Upper lobe of left lung (tissue), 6 donors: ENCODE measurements at regions not wholly inside any gene's neighbourhood (a gene's known extent, or its start where the extent isn't known, plus 50 kb on each side); places are given as distances from the start of the nearest gene placed in this dataset.

Source experiments
- ATAC-seq, 2 donors: fragments of 200-7000 bp; cut with Tn5 transposase; one replicate each; pipeline ENCODE4 v1.9.1; 2022; ENCODE audit warnings: mild to moderate bottlenecking in 2 of 2, moderate library complexity in 2 of 2; ENCODE audit not compliant: low FRiP score in 2 of 2
- DNase-seq, 2 donors: peaks; one replicate each; pipeline ENCODE4 v3.0.0-alpha.2; 2019 to 2020
- H3K27ac ChIP-seq, 4 donors: fragments of 200-600 bp; sonication (generic); one replicate each; pipeline ENCODE4 v1.5.1; 2016 to 2019
- H3K27me3 ChIP-seq, 4 donors: fragments of 200-600 bp; sonication (generic); one replicate each; pipeline ENCODE4 v1.5.1; 2017 to 2019
- H3K36me3 ChIP-seq, 4 donors: fragments of 200-600 bp; sonication (generic); one replicate each; pipeline ENCODE4 v1.5.1; 2016 to 2019
- H3K4me1 ChIP-seq, 4 donors: fragments of 200-600 bp; sonication (generic); one replicate each; pipeline ENCODE4 v1.5.1; 2018 to 2019
- H3K4me3 ChIP-seq, 4 donors: fragments of 200-600 bp; sonication (generic); one replicate each; pipeline ENCODE4 v1.5.1; 2017 to 2019; ENCODE audit warnings: mild to moderate bottlenecking in 2 of 4, moderate library complexity in 1 of 4
- H3K9me3 ChIP-seq, 4 donors: fragments of 200-600 bp; sonication (generic); one replicate each; pipeline ENCODE4 v1.5.1; 2018 to 2019
- CTCF ChIP-seq, 6 experiments: fragments of 450-650 bp in 4 of 6; fragments of 200-600 bp in 2 of 6; sonication (generic) in 2 of 6; IDR thresholded peaks; one replicate each; pipeline ENCODE4 v1.5.1; 2016 to 2019; ENCODE audit warnings: antibody characterized with exemption in 6 of 6
- EP300 ChIP-seq, 4 donors: sonication (generic); formaldehyde crosslinking; IDR thresholded peaks; one replicate each; pipeline ENCODE4 v1.5.1; 2017; ENCODE audit warnings: antibody characterized with exemption in 4 of 4, control low read depth in 2 of 4
- POLR2A ChIP-seq, 4 donors: fragments of 450-650 bp; IDR thresholded peaks; one replicate each; pipeline ENCODE4 v1.5.1; 2016 to 2017; ENCODE audit warnings: antibody characterized with exemption in 4 of 4, mild to moderate bottlenecking in 2 of 4
- POLR2AphosphoS5 ChIP-seq, 2 donors: sonication (generic); formaldehyde crosslinking; IDR thresholded peaks; one replicate each; pipeline ENCODE4 v1.5.1; 2017; ENCODE audit warnings: antibody characterized with exemption in 2 of 2
- WGBS, 2 donors: methylation state at CpG; one replicate each; pipeline ENCODE4 v1.1.5; 2017 to 2018; 5-methylcytosine and 5-hydroxymethylcytosine counted together
- donor health status: DM: no; HTN: no; CAD: no; lungs with moderate emphysema.
- donor health status: DM: no; HTN: yes; CAD: no; lungs with severe emphysema.

- H3K9me3 ChIP-seq, result no peaks in the 10 kb centered on the region
- no peak for DNase-seq
- H3K27me3 ChIP-seq, result no peaks in the 10 kb centered on the region
- 91 to 94% methylated on average over 1 of the region's 1 CpG for WGBS, 2 donors
- no peak overlapping the region for H3K27ac ChIP-seq
- TF ChIP-seq EP300 (IDR thresholded peaks at IDR 0.05) (no peak), POLR2A (IDR thresholded peaks at IDR 0.05) (no peak), POLR2AphosphoS5 (IDR thresholded peaks at IDR 0.05) (no peak), CTCF (IDR thresholded peaks at IDR 0.05) (no peak)
- no peaks in the 10 kb centered on the region for H3K36me3 ChIP-seq
- no peak overlapping the region for H3K4me3 ChIP-seq
- no peak for ATAC-seq
- peaks cover 0 to 6% (median 0%) of the 10 kb centered on the region in 4 donors for H3K4me1 ChIP-seq
These were observed 281.9 kb downstream of the TRIB2 start for GRCh38 chr2:12998685-12999084.

- Histone ChIP-seq H3K27me3 (no peaks in the 10 kb centered on the region), H3K4me3 (no peak overlapping the region), H3K9me3 (no peaks in the 10 kb centered on the region), H3K36me3 (no peaks in the 10 kb centered on the region), H3K27ac (peak overlapping the region in 1 of 4 donors; percentile 24), H3K4me1 (peaks cover 0 to 6% (median 0%) of the 10 kb centered on the region in 4 donors)
- ATAC-seq (no peak), DNase-seq (no peak)
- no peak for TF ChIP-seq POLR2A (IDR thresholded peaks at IDR 0.05)
- TF ChIP-seq EP300 (IDR thresholded peaks at IDR 0.05), result no peak
- no peak for TF ChIP-seq POLR2AphosphoS5 (IDR thresholded peaks at IDR 0.05)
- TF ChIP-seq CTCF (IDR thresholded peaks at IDR 0.05), result no peak
- 46 to 59% methylated on average over 12 of the region's 12 CpGs for WGBS, 2 donors
These were observed 284.1 kb downstream of the TRIB2 start for GRCh38 chr2:13000664-13001363.

GRCh38 chr2:13001408-13001807 is 284.7 kb downstream of the TRIB2 start:
- H3K27me3 ChIP-seq, result no peaks in the 10 kb centered on the region
- H3K4me3 ChIP-seq, result no peak overlapping the region
- H3K9me3 ChIP-seq, result no peaks in the 10 kb centered on the region
- DNase-seq (no peak), ATAC-seq (no peak)
- 31 to 44% methylated on average over 2 of the region's 2 CpGs for WGBS, 2 donors
- H3K4me1 ChIP-seq, result peaks cover under 1 to 6% (median 1%) of the 10 kb centered on the region in 4 donors
- no peaks in the 10 kb centered on the region for H3K36me3 ChIP-seq
- no peak for TF ChIP-seq CTCF (IDR thresholded peaks at IDR 0.05)
- no peak for TF ChIP-seq EP300 (IDR thresholded peaks at IDR 0.05)
- TF ChIP-seq POLR2AphosphoS5 (IDR thresholded peaks at IDR 0.05), result no peak
- no peak for TF ChIP-seq POLR2A (IDR thresholded peaks at IDR 0.05)
- H3K27ac ChIP-seq, result no peak overlapping the region

- Histone ChIP-seq H3K27ac (no peak overlapping the region), H3K4me3 (no peak overlapping the region), H3K36me3 (no peaks in the 10 kb centered on the region), H3K4me1 (peaks cover 5 to 12% (median 6%) of the 10 kb centered on the region in 4 donors), H3K9me3 (no peaks in the 10 kb centered on the region), H3K27me3 (no peaks in the 10 kb centered on the region)
- DNase-seq (no peak), ATAC-seq (no peak)
- TF ChIP-seq POLR2A (IDR thresholded peaks at IDR 0.05) (no peak), POLR2AphosphoS5 (IDR thresholded peaks at IDR 0.05) (no peak), EP300 (IDR thresholded peaks at IDR 0.05) (no peak), CTCF (IDR thresholded peaks at IDR 0.05) (no peak)
- WGBS, 2 donors, result 83 to 84% methylated on average over 7 of the region's 7 CpGs
These were observed 286.0 kb downstream of the TRIB2 start for GRCh38 chr2:13002536-13003331.
